ENCODE measurements at regions not wholly inside any gene's neighbourhood (a gene's known extent, or its start where the extent isn't known, plus 50 kb on each side); places are given as distances from the start of the nearest gene placed in this dataset.
"Not testable (repeated sequence)": the region's sequence is repeated elsewhere in the genome, so short reads cannot be mapped to it uniquely, and the experiment has no call there.

- peak; percentile 21 to 38 for DNase-seq
Observed at GRCh38 chr7:16933296-16934279, 51.8 kb upstream of the AGR3 start.

- no peak for DNase-seq
Observed at GRCh38 chr7:16934722-16935340, 53.0 kb upstream of the AGR3 start.

GRCh38 chr7:16935341-16935735 lies 53.6 kb upstream of the AGR3 start:
- no peak for DNase-seq

GRCh38 chr7:16936626-16937422 lies 55.0 kb upstream of the AGR3 start:
- no peak for DNase-seq

GRCh38 chr7:16939161-16939560 lies 57.4 kb upstream of the AGR3 start:
- DNase-seq = no peak

- DNase-seq = no peak
Observed at GRCh38 chr7:16940776-16941175, 59.0 kb upstream of the AGR3 start.

- no peak for DNase-seq
Observed at GRCh38 chr7:16942929-16943509, 61.2 kb upstream of the AGR3 start.

- DNase-seq = no peak
Observed at GRCh38 chr7:16944936-16945335, 63.2 kb upstream of the AGR3 start.

- DNase-seq = no peak
Observed at GRCh38 chr7:16945372-16945771, 63.6 kb upstream of the AGR3 start.

GRCh38 chr7:16948110-16948509 lies 66.3 kb upstream of the AGR3 start:
- DNase-seq = not testable (repeated sequence)

- no peak for DNase-seq
Observed at GRCh38 chr7:16951483-16952080, 69.8 kb upstream of the AGR3 start.

GRCh38 chr7:16954321-16954720 lies 72.5 kb upstream of the AGR3 start:
- DNase-seq = no peak

GRCh38 chr7:16958724-16959123 lies 76.9 kb upstream of the AGR3 start:
- DNase-seq = no peak

- DNase-seq = no peak
Observed at GRCh38 chr7:16960337-16960965, 78.7 kb upstream of the AGR3 start.

GRCh38 chr7:16961641-16962040 lies 79.9 kb upstream of the AGR3 start:
- DNase-seq = no peak

- DNase-seq = no peak
Observed at GRCh38 chr7:16963044-16963443, 81.3 kb upstream of the AGR3 start.

- not testable (repeated sequence) for DNase-seq
Observed at GRCh38 chr7:16965697-16966096, 83.9 kb upstream of the AGR3 start.

- no peak for DNase-seq
Observed at GRCh38 chr7:16967300-16967811, 85.6 kb upstream of the AGR3 start.

GRCh38 chr7:16970732-16971482 lies 89.1 kb upstream of the AGR3 start:
- DNase-seq = no peak

- no peak for DNase-seq
Observed at GRCh38 chr7:16975712-16976111, 93.9 kb upstream of the AGR3 start.

Data from CD4-positive, alpha-beta T cell treated with Interferon alpha-2 for 1 hour (primary cell).